ENCODE measurements at regions not wholly inside any gene's neighbourhood (a gene's known extent, or its start where the extent isn't known, plus 50 kb on each side); places are given as distances from the start of the nearest gene placed in this dataset.

DNA sequence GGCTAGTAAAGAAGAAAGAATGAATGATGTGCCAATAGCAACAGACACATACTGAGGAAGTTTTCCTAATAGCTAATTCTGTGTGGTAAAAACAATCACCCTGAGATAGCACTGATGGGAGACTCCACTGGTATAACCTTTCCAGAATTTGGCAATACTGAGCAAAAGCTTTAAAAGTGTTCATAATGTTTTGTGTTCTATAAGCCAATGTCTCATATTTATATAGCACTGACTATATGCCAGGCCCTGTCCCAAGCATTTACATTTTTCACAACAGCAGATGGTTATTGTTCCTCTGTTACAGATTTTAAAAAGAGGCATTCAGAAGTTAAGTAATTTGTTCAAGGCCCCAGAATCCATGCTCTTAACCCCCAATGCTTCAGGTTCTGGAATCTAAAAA, 108.0 kb upstream of the DST start:
- Mint-ChIP-seq H3K9me3 (ENCODE audit: unreplicated experiment) (no peaks in the 10 kb centered on the region), H3K27ac (ENCODE audit: unreplicated experiment) (peak overlapping the region; percentile 75), H3K4me1 (ENCODE audit: low read depth, unreplicated experiment) (peaks cover 77% of the 10 kb centered on the region), H3K4me3 (ENCODE audit: unreplicated experiment) (peak overlapping the region; percentile 42), H3K36me3 (ENCODE audit: low read depth, unreplicated experiment) (peaks cover 4% of the 10 kb centered on the region), H3K27me3 (ENCODE audit: low read depth, unreplicated experiment) (no peaks in the 10 kb centered on the region)
- Histone ChIP-seq H3K9ac (ENCODE audit: low read length) (no peak overlapping the region), H3K4me3 (ENCODE audit: insufficient read depth, low read depth, low read length) (no peak overlapping the region), H3K4me1 (ENCODE audit: insufficient read depth, low read length) (peaks cover 34% of the 10 kb centered on the region), H4K20me1 (ENCODE audit: insufficient read depth, low read length) (peaks cover 10% of the 10 kb centered on the region), H3K36me3 (ENCODE audit: insufficient read depth, low read length) (no peaks in the 10 kb centered on the region), H3K79me2 (ENCODE audit: insufficient read depth, low read length) (peaks cover 96% of the 10 kb centered on the region), H3K27me3 (ENCODE audit: insufficient read depth, low read length) (no peaks in the 10 kb centered on the region), H3K9me3 (ENCODE audit: insufficient read depth, low read depth, low read length) (no peaks in the 10 kb centered on the region), H3K4me2 (ENCODE audit: low read length) (no peak overlapping the region), H3K27ac (ENCODE audit: low read depth, low read length) (peak overlapping the region; percentile 76), H2AFZ (ENCODE audit: low read depth, low read length) (no peak overlapping the region)
- no peak for TF ChIP-seq EZH2 (IDR thresholded peaks at IDR 0.05; ENCODE audit: insufficient read depth, low read length)
- TF ChIP-seq, protein P1, sequence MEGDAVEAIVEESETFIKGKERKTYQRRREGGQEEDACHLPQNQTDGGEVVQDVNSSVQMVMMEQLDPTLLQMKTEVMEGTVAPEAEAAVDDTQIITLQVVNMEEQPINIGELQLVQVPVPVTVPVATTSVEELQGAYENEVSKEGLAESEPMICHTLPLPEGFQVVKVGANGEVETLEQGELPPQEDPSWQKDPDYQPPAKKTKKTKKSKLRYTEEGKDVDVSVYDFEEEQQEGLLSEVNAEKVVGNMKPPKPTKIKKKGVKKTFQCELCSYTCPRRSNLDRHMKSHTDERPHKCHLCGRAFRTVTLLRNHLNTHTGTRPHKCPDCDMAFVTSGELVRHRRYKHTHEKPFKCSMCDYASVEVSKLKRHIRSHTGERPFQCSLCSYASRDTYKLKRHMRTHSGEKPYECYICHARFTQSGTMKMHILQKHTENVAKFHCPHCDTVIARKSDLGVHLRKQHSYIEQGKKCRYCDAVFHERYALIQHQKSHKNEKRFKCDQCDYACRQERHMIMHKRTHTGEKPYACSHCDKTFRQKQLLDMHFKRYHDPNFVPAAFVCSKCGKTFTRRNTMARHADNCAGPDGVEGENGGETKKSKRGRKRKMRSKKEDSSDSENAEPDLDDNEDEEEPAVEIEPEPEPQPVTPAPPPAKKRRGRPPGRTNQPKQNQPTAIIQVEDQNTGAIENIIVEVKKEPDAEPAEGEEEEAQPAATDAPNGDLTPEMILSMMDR (IDR thresholded peaks at IDR 0.05; ENCODE audit: insufficient read depth, low read depth, low read length): no peak
- FAIRE-seq (no peak), DNase-seq (ENCODE audit: low read depth) (no peak)

DNA sequence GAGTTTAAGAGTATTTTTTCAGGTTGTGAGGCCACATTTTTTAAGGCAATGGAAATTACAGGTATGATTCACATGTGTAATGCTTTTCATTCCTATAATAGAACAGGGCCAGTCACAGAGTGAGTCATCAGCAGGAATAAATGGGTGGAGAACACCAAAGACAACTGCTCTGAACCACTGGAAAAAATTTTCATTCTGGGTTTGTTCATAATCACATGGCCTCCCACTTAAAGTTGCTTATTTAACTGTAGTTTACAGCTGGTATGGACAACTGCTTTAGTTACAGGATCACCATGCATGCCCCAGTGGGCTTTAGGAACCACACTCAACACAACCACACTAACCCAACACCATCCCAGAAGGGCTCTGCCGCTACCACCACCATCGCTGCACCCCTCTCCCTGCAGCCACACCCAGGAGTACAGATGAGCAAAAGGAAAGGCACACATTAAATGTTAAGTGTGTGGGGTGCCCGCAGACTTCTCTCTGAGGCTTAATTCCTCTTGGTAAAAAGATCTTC, 107.0 kb upstream of the DST start:
- peaks cover 74% of the 10 kb centered on the region for H3K4me1 Mint-ChIP-seq (ENCODE audit: low read depth, unreplicated experiment)
- no peaks in the 10 kb centered on the region for H3K9me3 ChIP-seq (ENCODE audit: insufficient read depth, low read depth, low read length)
- H3K36me3 Mint-ChIP-seq (ENCODE audit: low read depth, unreplicated experiment): peaks cover 4% of the 10 kb centered on the region
- H3K4me2 ChIP-seq (ENCODE audit: low read length): peak overlapping the region; percentile 79
- FAIRE-seq (peak; percentile 88), DNase-seq (ENCODE audit: low read depth) (peak; percentile 92)
- H3K4me1 ChIP-seq (ENCODE audit: insufficient read depth, low read length): peaks cover 34% of the 10 kb centered on the region
- no peak overlapping the region for H2AFZ ChIP-seq (ENCODE audit: low read depth, low read length)
- H3K9me3 Mint-ChIP-seq (ENCODE audit: unreplicated experiment): no peaks in the 10 kb centered on the region
- peak overlapping the region; percentile 49 for H3K9ac ChIP-seq (ENCODE audit: low read length)
- H3K27me3 Mint-ChIP-seq (ENCODE audit: low read depth, unreplicated experiment): no peaks in the 10 kb centered on the region
- no peaks in the 10 kb centered on the region for H3K27me3 ChIP-seq (ENCODE audit: insufficient read depth, low read length)
- H4K20me1 ChIP-seq (ENCODE audit: insufficient read depth, low read length): peaks cover 10% of the 10 kb centered on the region
- peak overlapping the region; percentile 91 for H3K27ac Mint-ChIP-seq (ENCODE audit: unreplicated experiment)
- H3K79me2 ChIP-seq (ENCODE audit: insufficient read depth, low read length): peaks cover 96% of the 10 kb centered on the region
- peak overlapping the region; percentile 17 for H3K4me3 Mint-ChIP-seq (ENCODE audit: unreplicated experiment)
- no peaks in the 10 kb centered on the region for H3K36me3 ChIP-seq (ENCODE audit: insufficient read depth, low read length)
- peak overlapping the region; percentile 76 for H3K27ac ChIP-seq (ENCODE audit: low read depth, low read length)
- H3K4me3 ChIP-seq (ENCODE audit: insufficient read depth, low read depth, low read length): no peak overlapping the region
- no peak for TF ChIP-seq EZH2 (IDR thresholded peaks at IDR 0.05; ENCODE audit: insufficient read depth, low read length)
- TF ChIP-seq, protein P1 (IDR thresholded peaks at IDR 0.05; ENCODE audit: insufficient read depth, low read depth, low read length): no peak

DNA sequence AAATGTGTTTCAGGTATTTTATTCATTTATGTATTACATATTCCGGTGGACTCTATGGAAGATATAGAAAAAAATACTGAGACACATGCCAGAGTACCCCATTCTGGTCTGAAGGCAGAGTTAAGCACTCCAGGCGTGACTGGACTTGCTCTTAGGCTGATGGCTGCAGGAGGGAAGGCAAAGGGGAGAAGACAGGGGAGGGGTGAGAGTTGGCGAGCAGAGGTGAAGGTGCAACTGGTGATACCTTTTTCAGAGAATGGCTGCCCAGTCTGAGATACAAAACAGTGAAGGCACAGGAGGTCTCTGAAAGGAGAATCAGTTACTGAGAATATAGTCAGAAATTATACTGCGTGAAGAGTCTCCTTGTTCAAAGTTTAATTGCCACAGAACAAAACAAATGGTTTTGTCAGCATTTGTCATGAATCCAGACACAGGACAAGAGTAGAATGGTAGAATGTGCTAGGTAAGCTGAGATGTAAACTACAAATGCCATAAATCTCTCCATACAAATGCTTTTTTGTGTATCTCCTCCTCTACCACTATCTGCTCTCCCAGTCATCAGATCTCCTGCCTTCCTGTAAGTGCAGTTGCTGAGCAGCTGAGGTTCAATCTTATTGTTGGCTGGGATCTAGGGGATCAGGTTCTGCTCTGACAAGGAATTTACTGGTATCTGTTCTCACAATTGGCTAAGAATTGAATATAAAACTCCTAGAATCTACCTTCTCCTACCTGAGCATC, 104.2 kb upstream of the DST start:
- no peak for TF ChIP-seq EZH2 (IDR thresholded peaks at IDR 0.05; ENCODE audit: insufficient read depth, low read length)
- TF ChIP-seq, protein P1 (IDR thresholded peaks at IDR 0.05; ENCODE audit: insufficient read depth, low read depth, low read length): no peak
- Histone ChIP-seq H3K4me3 (ENCODE audit: insufficient read depth, low read depth, low read length) (no peak overlapping the region), H4K20me1 (ENCODE audit: insufficient read depth, low read length) (peaks cover 27% of the 10 kb centered on the region), H3K27ac (ENCODE audit: low read depth, low read length) (no peak overlapping the region), H3K4me2 (ENCODE audit: low read length) (no peak overlapping the region), H3K9me3 (ENCODE audit: insufficient read depth, low read depth, low read length) (no peaks in the 10 kb centered on the region), H3K36me3 (ENCODE audit: insufficient read depth, low read length) (no peaks in the 10 kb centered on the region), H3K79me2 (ENCODE audit: insufficient read depth, low read length) (peaks cover 98% of the 10 kb centered on the region), H3K4me1 (ENCODE audit: insufficient read depth, low read length) (peaks cover 35% of the 10 kb centered on the region), H3K27me3 (ENCODE audit: insufficient read depth, low read length) (no peaks in the 10 kb centered on the region), H3K9ac (ENCODE audit: low read length) (no peak overlapping the region), H2AFZ (ENCODE audit: low read depth, low read length) (no peak overlapping the region)
- DNase-seq (ENCODE audit: low read depth): no peak
- Mint-ChIP-seq H3K36me3 (ENCODE audit: low read depth, unreplicated experiment) (peaks cover 5% of the 10 kb centered on the region), H3K27me3 (ENCODE audit: low read depth, unreplicated experiment) (no peaks in the 10 kb centered on the region), H3K4me3 (ENCODE audit: unreplicated experiment) (no peak overlapping the region), H3K4me1 (ENCODE audit: low read depth, unreplicated experiment) (peaks cover 70% of the 10 kb centered on the region), H3K9me3 (ENCODE audit: unreplicated experiment) (no peaks in the 10 kb centered on the region), H3K27ac (ENCODE audit: unreplicated experiment) (peak overlapping the region; percentile 22)
- no peak for FAIRE-seq

All from astrocyte (in vitro differentiated cells and primary cell).